Glomerular visceral epithelial cell (primary cell): ENCODE measurements at regions not wholly inside any gene's neighbourhood (a gene's known extent, or its start where the extent isn't known, plus 50 kb on each side); places are given as distances from the start of the nearest gene placed in this dataset.

ENCODE experiments used
- DNase-seq: peaks from one replicate; pipeline ENCODE4 v3.0.0-alpha.2; 2016; ENCODE audit errors: extremely low spot score

- no peak for DNase-seq
Observed at GRCh38 chr2:57575700-57576268, 470.8 kb upstream of the VRK2 start.

DNA sequence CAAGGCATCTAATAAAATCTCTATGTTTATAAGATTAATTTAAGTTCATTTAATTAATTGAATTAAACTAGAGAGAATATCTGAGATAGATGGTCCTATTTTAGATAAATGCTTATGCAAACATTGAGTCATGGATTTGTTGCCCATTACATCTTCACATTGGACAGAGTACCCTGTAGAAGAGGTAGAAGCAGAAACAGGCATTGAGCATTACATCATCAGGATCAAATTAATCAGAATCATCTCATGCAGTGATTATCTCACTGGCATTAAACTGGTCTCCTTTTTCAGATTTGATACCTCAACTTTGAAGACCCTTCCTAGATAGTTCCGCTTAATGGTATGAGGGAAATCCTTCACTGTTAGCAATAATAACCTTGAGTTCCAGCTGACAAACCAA lies 469.6 kb upstream of the VRK2 start:
- DNase-seq = no peak

DNA sequence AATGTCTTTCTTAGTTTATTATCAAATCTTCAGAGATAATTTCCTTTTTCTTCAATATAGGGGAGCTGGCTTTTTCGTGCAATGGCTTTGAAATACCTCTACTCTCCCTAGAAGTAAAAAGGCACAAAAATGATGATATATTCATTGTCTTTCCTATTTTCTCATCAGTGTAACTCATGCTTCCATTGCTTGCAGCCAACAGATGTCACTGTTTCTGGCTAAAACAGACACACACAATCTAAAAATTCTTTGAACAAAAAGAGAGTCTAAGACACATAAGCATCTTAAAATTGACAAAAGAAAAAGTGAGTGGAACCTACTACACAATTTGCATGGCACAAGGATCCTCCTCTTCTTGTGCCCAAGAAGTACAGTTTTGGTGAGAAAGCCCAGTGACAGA lies 448.7 kb upstream of the VRK2 start:
- no peak for DNase-seq

GRCh38 chr2:57598551-57598950 lies 448.1 kb upstream of the VRK2 start:
- DNase-seq = no peak

- no peak for DNase-seq
Observed at GRCh38 chr2:57602733-57603132, 443.9 kb upstream of the VRK2 start.

GRCh38 chr2:57614988-57615387 lies 431.6 kb upstream of the VRK2 start:
- no peak for DNase-seq

- no peak for DNase-seq
Observed at GRCh38 chr2:57615855-57616556, 430.6 kb upstream of the VRK2 start.

DNA sequence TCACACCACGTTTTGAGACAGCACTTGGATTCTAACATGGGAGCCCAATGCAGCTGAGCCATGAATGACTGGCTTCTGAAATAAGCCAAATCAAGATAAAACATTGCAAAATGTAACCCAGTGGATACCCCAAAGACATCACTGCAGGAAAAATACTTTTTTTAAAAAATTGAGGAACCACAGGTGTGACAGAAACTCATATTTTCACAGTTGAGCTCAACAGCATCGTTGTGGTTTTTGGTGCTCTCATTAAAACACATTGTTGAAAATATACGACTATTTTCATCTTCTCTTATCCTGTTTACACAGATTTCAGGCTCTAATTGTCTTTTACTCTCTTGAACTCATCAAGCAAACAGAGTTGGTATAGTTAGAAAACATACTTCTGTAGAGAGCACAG lies 429.3 kb upstream of the VRK2 start:
- no peak for DNase-seq

DNA sequence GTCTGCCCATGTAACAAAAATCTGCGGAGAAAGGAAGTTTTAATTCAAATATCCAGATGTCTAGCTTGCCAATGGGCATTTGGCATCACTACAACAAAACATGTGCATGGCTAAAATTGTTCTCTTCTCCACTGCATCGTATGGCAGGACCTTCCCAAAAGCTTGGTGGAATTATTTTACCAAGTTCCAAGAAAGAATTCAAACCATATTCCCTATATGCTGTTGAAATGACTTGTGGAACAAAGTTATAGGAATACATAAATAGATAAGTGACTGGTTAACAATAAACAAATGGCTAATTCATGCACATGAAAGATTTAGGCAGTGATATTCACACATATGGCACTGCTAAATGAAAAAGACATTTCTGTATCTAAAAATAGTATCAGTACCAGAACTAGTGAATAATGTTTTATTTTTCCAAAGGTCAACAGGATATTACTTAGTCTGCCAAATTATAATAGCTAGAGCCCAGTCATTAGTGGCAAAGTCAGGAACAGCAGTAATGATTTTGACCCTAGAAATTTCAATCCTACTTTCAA lies 425.4 kb upstream of the VRK2 start:
- no peak for DNase-seq

- DNase-seq = no peak
Observed at GRCh38 chr2:57622009-57622408, 424.6 kb upstream of the VRK2 start.

DNA sequence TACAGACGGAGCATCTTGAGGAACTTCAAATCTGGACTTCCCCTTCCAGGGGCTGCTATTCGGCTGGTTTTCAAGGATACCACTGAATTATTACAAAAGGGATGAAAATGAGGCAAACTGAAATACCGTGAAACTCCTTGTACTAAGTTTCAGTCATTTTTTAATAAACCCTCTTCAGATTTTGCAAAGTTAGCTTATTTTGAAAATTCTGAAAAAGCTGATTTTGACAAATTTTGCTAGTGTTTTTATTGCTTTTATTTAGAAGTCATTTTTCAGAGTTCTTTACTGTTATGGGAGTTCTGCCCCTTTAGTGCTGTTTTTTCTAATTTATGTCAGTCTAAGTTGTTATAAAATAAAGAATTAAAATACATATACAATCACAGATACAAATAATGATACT lies 390.4 kb upstream of the VRK2 start:
- no peak for DNase-seq

GRCh38 chr2:57669570-57669969 lies 377.0 kb upstream of the VRK2 start:
- no peak for DNase-seq

DNA sequence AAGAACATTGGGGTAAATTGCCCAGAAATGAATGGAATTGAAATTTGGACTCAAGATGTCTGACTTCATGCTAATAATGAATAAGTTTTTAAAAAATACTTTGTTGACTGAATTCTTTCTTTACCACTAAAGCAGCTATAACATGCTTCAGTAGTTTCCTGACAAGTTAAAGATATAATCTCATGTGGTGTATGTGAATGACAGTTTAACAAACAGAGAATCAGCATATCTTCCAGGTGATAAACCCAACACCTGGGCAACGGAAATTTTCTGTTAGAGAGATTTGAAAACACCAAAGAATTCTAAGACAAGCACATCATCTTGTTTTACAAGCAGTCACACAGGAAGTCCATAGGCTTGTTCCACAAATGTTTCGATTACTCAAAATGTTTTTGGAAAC lies 372.6 kb upstream of the VRK2 start:
- no peak for DNase-seq

DNA sequence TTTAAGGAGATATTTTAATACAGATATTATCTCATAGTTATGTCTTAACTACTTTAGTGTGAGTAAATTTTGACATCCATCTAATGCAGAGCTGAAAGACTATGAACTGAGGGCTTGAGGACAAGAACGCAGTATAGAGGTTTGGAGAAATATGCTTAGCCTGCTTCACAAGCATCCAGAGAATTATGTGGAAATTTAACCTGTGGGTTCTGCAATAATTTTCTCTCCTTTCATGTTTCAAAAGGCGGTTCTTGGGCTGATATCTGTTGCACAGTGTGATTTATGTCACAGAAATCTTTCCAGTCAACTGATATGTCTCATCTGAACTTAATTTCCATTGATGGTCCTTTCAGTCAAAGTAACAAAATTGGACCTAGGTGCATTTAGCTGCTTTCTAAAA lies 371.9 kb upstream of the VRK2 start:
- no peak for DNase-seq

GRCh38 chr2:57677296-57677695 lies 369.3 kb upstream of the VRK2 start:
- DNase-seq = no peak

DNA sequence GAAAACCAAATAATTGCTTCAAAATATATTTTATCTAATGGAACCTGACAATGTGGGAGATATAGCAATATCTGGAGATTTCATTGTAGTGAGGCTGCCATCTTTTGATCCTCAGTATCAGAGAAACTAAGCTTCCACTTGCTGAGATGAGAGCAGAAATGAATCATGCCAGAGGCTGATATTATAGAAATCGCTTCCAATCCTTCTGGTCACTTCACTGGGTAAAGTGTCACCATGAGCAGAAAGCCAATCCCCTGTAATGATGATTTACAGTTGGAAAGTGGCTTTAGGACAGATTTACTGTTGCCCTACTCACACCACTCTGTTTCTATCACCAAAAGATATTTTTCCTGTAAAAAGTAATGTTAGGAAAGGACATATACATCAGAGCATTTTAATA lies 365.0 kb upstream of the VRK2 start:
- DNase-seq = no peak

DNA sequence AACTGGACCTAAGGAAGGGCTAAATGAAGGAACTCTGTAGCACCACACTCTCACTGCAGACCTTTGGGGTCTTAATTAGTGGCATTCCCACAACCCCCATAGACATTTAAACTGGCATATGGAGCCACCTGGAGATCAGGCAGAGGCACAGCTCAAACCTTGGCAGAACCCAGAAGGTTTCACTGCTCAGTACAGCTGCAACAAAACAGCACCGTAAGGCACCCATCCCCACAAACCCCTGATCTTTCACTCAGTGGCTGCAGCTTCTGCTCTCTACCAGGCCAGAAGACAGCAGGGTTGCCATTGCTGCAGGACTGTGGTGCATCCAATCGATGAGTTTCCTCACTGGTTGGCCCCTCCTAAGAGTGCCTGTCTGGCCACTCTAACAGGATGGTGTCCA lies 361.6 kb upstream of the VRK2 start:
- DNase-seq = no peak

GRCh38 chr2:57692395-57692794 lies 354.2 kb upstream of the VRK2 start:
- DNase-seq = no peak

GRCh38 chr2:57693177-57693576 lies 353.4 kb upstream of the VRK2 start:
- no peak for DNase-seq

DNA sequence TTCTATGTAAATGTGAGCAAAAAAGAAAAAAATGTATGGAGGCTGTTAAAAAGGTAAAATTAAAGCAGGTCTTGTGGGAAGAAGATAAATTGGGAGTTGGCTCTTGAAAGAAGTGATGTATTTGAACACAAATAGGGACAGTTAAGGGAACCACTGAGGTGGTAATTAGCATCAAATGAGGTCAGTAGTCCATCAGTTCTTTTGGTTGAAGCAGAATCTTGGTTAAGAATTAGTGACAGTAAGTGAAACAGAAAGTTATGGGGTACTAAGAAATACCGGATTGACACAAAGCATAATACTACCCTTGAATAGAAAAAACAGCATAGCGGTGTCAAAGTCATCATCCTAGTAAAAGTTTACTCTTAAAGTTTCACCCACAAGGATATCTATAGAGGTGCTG lies 352.6 kb upstream of the VRK2 start:
- DNase-seq = no peak

GRCh38 chr2:57696016-57696415 lies 350.6 kb upstream of the VRK2 start:
- peak; percentile 13 for DNase-seq

DNA sequence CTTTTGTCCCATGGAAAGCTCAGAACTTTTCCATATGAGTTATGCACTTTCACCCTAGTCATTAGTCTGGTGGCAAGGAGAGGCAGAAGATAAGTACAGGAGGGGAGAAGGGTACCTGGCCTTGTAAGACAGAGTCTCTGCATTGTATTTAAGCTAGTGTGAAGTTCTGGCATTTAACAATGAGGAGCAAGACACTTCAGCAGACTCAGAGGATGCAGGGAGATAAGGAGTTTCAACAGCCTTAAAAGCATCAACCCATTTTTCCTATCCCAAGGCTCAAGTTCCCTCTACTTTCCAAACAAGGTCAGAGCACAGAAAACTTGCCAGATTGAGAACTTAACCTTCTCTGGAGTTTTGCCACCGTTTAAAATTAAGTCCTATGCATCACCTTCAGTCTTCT lies 348.2 kb upstream of the VRK2 start:
- DNase-seq = no peak

DNA sequence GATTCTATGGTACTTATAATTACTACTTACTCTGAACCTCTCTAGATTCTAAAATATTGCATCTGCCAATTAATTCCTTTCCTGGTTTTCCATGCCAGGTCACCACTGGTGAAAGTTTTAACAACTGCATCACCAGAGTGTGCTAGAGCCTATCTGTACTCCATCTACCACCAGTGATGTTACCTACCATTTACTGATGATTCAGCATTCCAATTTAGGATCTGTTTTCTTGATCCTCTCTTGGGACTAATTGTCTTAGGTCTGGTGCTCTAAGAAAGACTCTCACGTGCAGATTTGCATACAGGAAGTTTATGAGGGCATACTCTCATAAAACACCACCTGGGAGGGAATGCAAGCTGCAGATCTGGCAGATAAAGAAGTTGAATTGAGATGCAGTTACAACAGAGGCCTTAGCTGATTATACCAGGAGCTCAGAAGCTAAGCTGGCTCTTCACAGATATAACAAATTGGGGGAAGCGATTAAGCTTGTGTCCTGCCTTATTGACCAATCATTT lies 347.6 kb upstream of the VRK2 start:
- no peak for DNase-seq

- DNase-seq = peak; percentile 1
Observed at GRCh38 chr2:57701391-57701791, 345.2 kb upstream of the VRK2 start.
